ENCODE measurements at regions not wholly inside any gene's neighbourhood (a gene's known extent, or its start where the extent isn't known, plus 50 kb on each side); places are given as distances from the start of the nearest gene placed in this dataset.

DNA sequence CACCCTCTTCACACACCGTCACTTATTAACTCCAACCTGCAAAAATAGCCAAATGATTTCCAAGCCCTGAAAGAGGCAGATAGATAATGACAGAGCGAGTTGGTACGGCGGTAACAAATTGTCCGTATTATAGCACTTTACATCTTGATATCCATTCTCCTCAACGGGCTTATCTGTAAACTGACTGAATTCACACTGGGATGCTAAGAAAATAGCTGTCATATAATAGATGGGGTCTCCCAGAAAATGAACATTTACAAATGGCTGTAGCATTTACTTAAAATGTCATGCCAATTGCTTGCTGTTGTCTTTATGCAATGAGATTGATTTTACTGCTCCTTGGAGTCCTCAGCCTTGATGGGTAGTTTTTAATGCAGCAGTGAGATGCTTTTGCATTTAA lies 225.8 kb upstream of the SDK2 start:
- H3K9me3 ChIP-seq (ENCODE audit: low read length) = no peaks in the 10 kb centered on the region

GRCh38 chr17:73870473-73870872 lies 226.2 kb upstream of the SDK2 start:
- no peak overlapping the region for H2AFZ ChIP-seq (ENCODE audit: low read depth, low read length)
- H3K4me3 ChIP-seq (ENCODE audit: low read length) = no peak overlapping the region
- H3K9me3 ChIP-seq (ENCODE audit: low read length) = no peaks in the 10 kb centered on the region
- H3K36me3 ChIP-seq (ENCODE audit: insufficient read depth, low read length) = no peaks in the 10 kb centered on the region
- H3K4me1 ChIP-seq (ENCODE audit: insufficient read depth, low read length) = no peaks in the 10 kb centered on the region
- H3K27me3 ChIP-seq (ENCODE audit: insufficient read depth, low read length) = no peaks in the 10 kb centered on the region

More for the DNA sequence above, 225.8 kb upstream of the SDK2 start:
- Histone ChIP-seq H3K4me1 (ENCODE audit: insufficient read depth, low read length) (no peaks in the 10 kb centered on the region), H3K27me3 (ENCODE audit: insufficient read depth, low read length) (no peaks in the 10 kb centered on the region), H3K36me3 (ENCODE audit: insufficient read depth, low read length) (no peaks in the 10 kb centered on the region), H2AFZ (ENCODE audit: low read depth, low read length) (no peak overlapping the region), H3K4me3 (ENCODE audit: low read length) (no peak overlapping the region)

GRCh38 chr17:73872816-73873215 lies 228.6 kb upstream of the SDK2 start:
- Histone ChIP-seq H3K27me3 (ENCODE audit: insufficient read depth, low read length) (peaks cover 3% of the 10 kb centered on the region), H2AFZ (ENCODE audit: low read depth, low read length) (no peak overlapping the region), H3K36me3 (ENCODE audit: insufficient read depth, low read length) (no peaks in the 10 kb centered on the region), H3K4me3 (ENCODE audit: low read length) (no peak overlapping the region), H3K4me1 (ENCODE audit: insufficient read depth, low read length) (no peaks in the 10 kb centered on the region), H3K9me3 (ENCODE audit: low read length) (no peaks in the 10 kb centered on the region)

DNA sequence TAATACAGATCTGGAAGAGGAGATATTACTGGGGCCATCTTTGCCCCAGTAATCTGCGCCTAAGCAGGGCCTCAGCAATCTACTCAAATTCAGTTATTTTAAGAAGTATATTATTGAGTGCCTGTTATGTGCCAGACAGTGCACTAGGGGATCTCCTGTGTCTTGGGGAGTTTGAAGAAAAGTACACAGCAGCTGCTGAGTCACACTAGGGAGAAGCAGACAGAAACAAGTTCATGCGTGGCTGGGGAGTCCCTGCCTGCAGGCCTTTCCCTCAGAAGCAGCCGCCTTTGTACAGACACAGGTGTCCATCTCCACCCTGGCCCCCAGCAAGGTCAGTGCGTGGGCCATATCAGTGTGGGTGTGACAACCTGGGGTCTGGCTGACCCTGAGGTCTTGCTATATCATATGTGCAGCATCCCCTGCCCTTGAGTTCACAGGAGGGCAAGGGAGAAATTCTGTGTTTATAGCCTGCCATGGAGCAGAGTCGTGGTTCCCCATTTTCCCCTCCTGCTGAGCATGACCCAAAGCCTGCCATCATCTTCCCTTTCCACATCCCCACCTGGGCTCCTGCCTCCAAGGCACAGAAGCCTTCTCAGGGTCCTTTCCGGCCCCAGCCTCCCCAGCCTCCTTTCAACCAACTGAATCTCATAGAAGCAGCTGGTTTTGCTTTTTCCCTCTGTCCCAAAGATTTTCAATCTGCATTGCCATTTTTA lies 229.9 kb upstream of the SDK2 start:
- H2AFZ ChIP-seq (ENCODE audit: low read depth, low read length) = no peak overlapping the region
- peaks cover 7% of the 10 kb centered on the region for H3K27me3 ChIP-seq (ENCODE audit: insufficient read depth, low read length)

DNA sequence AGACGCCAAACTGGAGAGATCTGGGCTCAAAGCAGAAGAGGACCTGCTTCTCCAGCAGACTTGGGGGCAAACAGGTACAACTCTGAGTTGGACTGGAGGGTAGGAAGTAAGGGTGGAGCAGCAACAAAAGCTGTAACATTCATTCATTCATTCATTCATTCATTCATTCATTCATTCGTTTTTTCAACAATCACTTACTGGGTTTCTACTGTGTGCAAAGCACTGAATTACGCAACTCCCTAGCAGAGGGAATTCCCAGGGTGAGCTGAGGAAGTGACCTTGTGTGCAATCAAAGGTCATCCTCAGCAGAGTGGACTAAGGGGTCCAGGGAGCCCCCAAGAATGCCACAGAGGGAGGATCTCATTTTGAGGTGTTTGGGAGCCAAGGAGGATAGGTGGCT lies 231.1 kb upstream of the SDK2 start:
- H3K4me1 ChIP-seq (ENCODE audit: insufficient read depth, low read length) = no peaks in the 10 kb centered on the region
- no peak overlapping the region for H3K4me3 ChIP-seq (ENCODE audit: low read length)
- no peak overlapping the region for H2AFZ ChIP-seq (ENCODE audit: low read depth, low read length)
- no peaks in the 10 kb centered on the region for H3K9me3 ChIP-seq (ENCODE audit: low read length)
- H3K36me3 ChIP-seq (ENCODE audit: insufficient read depth, low read length) = no peaks in the 10 kb centered on the region
- peaks cover 12% of the 10 kb centered on the region for H3K27me3 ChIP-seq (ENCODE audit: insufficient read depth, low read length)

More for the DNA sequence above, 229.9 kb upstream of the SDK2 start:
- H3K4me3 ChIP-seq (ENCODE audit: low read length) = no peak overlapping the region
- no peaks in the 10 kb centered on the region for H3K4me1 ChIP-seq (ENCODE audit: insufficient read depth, low read length)
- H3K9me3 ChIP-seq (ENCODE audit: low read length) = no peaks in the 10 kb centered on the region
- H3K36me3 ChIP-seq (ENCODE audit: insufficient read depth, low read length) = no peaks in the 10 kb centered on the region

GRCh38 chr17:73877962-73878361 lies 233.7 kb upstream of the SDK2 start:
- H3K9me3 ChIP-seq (ENCODE audit: low read length) = no peaks in the 10 kb centered on the region
- H3K4me3 ChIP-seq (ENCODE audit: low read length) = no peak overlapping the region
- no peak overlapping the region for H2AFZ ChIP-seq (ENCODE audit: low read depth, low read length)
- H3K27me3 ChIP-seq (ENCODE audit: insufficient read depth, low read length) = peaks cover 14% of the 10 kb centered on the region
- H3K36me3 ChIP-seq (ENCODE audit: insufficient read depth, low read length) = no peaks in the 10 kb centered on the region
- no peaks in the 10 kb centered on the region for H3K4me1 ChIP-seq (ENCODE audit: insufficient read depth, low read length)

DNA sequence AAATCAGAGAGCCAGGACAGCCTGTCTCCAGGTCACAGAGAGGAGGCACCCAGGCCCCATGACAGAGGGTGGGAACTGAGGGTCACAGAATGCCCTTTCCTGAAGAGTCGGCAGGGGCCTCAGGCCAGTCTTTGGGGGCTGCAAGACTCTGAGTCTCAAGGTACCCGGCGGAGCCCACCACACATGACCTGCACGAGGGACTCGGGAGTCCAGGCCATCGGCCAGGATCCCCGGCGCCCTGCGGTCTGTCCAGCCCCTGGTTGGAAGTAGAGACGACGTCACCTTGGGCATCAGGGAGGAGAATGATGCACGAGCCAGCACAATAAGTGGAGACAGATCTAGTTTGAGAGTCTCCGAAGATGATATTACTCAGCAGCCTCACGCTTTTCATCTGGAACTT lies 234.7 kb upstream of the SDK2 start:
- no peak overlapping the region for H3K4me3 ChIP-seq (ENCODE audit: low read length)
- H3K9me3 ChIP-seq (ENCODE audit: low read length) = no peaks in the 10 kb centered on the region
- no peak overlapping the region for H2AFZ ChIP-seq (ENCODE audit: low read depth, low read length)
- H3K4me1 ChIP-seq (ENCODE audit: insufficient read depth, low read length) = no peaks in the 10 kb centered on the region
- H3K27me3 ChIP-seq (ENCODE audit: insufficient read depth, low read length) = peaks cover 14% of the 10 kb centered on the region
- no peaks in the 10 kb centered on the region for H3K36me3 ChIP-seq (ENCODE audit: insufficient read depth, low read length)

DNA sequence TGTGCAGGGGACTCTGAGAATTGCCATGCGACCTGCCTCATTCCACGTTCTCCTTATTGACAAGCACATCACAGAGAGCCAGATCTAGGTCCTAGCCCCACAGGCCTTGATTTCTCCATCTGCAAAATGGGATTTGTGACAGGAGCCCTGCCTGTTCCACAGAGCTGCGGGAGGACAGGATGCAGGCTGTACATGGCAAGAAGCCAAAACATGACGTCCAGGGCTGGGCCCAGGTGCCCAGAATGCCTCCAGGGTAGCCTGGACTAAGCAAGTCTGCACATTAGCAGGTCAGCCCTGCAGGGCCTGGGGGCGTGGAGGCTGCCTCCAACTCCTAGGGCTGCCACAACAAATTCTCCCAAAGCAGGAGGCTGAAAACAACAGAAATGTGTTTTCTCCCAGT lies 235.7 kb upstream of the SDK2 start:
- Histone ChIP-seq H3K27me3 (ENCODE audit: insufficient read depth, low read length) (peaks cover 14% of the 10 kb centered on the region), H3K36me3 (ENCODE audit: insufficient read depth, low read length) (no peaks in the 10 kb centered on the region), H2AFZ (ENCODE audit: low read depth, low read length) (no peak overlapping the region), H3K9me3 (ENCODE audit: low read length) (no peaks in the 10 kb centered on the region), H3K4me1 (ENCODE audit: insufficient read depth, low read length) (no peaks in the 10 kb centered on the region), H3K4me3 (ENCODE audit: low read length) (no peak overlapping the region)

- peaks cover 12% of the 10 kb centered on the region for H3K27me3 ChIP-seq (ENCODE audit: insufficient read depth, low read length)
- H2AFZ ChIP-seq (ENCODE audit: low read depth, low read length) = no peak overlapping the region
- no peaks in the 10 kb centered on the region for H3K9me3 ChIP-seq (ENCODE audit: low read length)
- no peaks in the 10 kb centered on the region for H3K36me3 ChIP-seq (ENCODE audit: insufficient read depth, low read length)
- H3K4me3 ChIP-seq (ENCODE audit: low read length) = no peak overlapping the region
- H3K4me1 ChIP-seq (ENCODE audit: insufficient read depth, low read length) = no peaks in the 10 kb centered on the region
Observed at GRCh38 chr17:73882590-73882989, 238.3 kb upstream of the SDK2 start.

DNA sequence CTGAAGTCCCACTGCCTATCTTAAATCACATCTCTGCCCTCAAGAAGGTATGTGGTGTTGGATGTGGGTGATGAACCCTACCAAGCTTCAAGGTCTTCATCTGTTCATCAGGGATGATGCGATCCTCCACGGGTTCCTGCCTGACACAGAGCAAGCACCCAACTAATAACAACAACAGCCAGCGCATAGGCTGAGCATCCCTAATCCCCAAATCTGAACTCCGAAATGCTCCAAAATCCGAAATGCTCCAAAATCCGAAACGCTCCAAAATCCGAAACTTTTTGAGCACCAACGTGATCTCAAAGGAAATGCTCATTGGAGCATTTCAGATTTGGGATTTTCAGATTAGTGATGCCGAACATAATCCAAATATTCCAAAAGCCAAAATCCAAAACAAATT lies 238.9 kb upstream of the SDK2 start:
- H3K27me3 ChIP-seq (ENCODE audit: insufficient read depth, low read length) = peaks cover 11% of the 10 kb centered on the region

DNA sequence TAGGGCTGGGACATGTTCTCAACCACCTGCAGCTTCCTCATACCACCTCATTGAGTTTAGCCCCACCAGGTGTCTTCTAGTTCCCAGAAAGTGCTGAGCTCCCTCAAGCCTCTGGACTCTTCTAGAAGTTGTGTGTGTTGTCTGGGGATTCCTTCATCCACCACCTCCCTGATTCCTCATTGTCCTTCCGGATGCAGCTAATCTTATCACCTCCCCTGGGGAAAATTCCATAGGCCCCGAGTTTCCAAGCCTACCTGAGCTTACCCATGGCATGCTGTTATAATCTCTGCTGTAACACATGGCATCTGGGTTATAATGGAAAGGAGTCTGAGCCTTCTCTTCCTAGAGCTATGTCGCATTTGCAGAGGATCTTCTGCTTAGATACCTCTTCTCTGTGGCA lies 243.5 kb upstream of the SDK2 start:
- Histone ChIP-seq H2AFZ (ENCODE audit: low read depth, low read length) (no peak overlapping the region), H3K4me3 (ENCODE audit: low read length) (no peak overlapping the region), H3K9me3 (ENCODE audit: low read length) (no peaks in the 10 kb centered on the region), H3K27me3 (ENCODE audit: insufficient read depth, low read length) (no peaks in the 10 kb centered on the region), H3K36me3 (ENCODE audit: insufficient read depth, low read length) (no peaks in the 10 kb centered on the region), H3K4me1 (ENCODE audit: insufficient read depth, low read length) (no peaks in the 10 kb centered on the region)

More for the DNA sequence above, 238.9 kb upstream of the SDK2 start:
- Histone ChIP-seq H3K36me3 (ENCODE audit: insufficient read depth, low read length) (no peaks in the 10 kb centered on the region), H2AFZ (ENCODE audit: low read depth, low read length) (no peak overlapping the region), H3K4me3 (ENCODE audit: low read length) (no peak overlapping the region), H3K4me1 (ENCODE audit: insufficient read depth, low read length) (no peaks in the 10 kb centered on the region), H3K9me3 (ENCODE audit: low read length) (no peaks in the 10 kb centered on the region)

DNA sequence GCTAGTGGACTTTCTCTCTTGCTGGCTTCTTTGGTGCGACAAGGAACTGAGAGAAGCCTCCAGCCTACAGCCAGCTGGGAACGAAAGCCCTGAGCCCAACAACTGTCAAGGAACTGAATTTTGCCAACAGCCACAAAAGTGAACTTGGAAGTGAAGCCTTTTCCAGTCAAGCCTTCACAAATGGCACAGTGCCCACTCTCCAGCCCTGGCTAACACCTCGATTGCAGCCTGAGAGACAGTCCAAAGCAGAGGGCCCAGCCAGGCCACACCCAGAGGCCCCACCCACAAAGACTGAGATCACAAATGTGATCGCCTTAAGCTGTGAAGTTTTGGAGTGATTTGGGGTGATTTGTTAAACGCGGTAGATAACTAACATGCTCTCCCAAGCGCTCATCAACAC lies 244.6 kb upstream of the SDK2 start:
- H3K4me3 ChIP-seq (ENCODE audit: low read length) = no peak overlapping the region
- no peak overlapping the region for H2AFZ ChIP-seq (ENCODE audit: low read depth, low read length)
- no peaks in the 10 kb centered on the region for H3K27me3 ChIP-seq (ENCODE audit: insufficient read depth, low read length)
- H3K36me3 ChIP-seq (ENCODE audit: insufficient read depth, low read length) = no peaks in the 10 kb centered on the region
- H3K9me3 ChIP-seq (ENCODE audit: low read length) = no peaks in the 10 kb centered on the region
- no peaks in the 10 kb centered on the region for H3K4me1 ChIP-seq (ENCODE audit: insufficient read depth, low read length)

GRCh38 chr17:73889439-73889838 lies 245.2 kb upstream of the SDK2 start:
- Histone ChIP-seq H3K9me3 (ENCODE audit: low read length) (no peaks in the 10 kb centered on the region), H3K27me3 (ENCODE audit: insufficient read depth, low read length) (no peaks in the 10 kb centered on the region), H2AFZ (ENCODE audit: low read depth, low read length) (no peak overlapping the region), H3K36me3 (ENCODE audit: insufficient read depth, low read length) (no peaks in the 10 kb centered on the region), H3K4me3 (ENCODE audit: low read length) (no peak overlapping the region), H3K4me1 (ENCODE audit: insufficient read depth, low read length) (no peaks in the 10 kb centered on the region)

- no peaks in the 10 kb centered on the region for H3K9me3 ChIP-seq (ENCODE audit: low read length)
- no peaks in the 10 kb centered on the region for H3K36me3 ChIP-seq (ENCODE audit: insufficient read depth, low read length)
- no peak overlapping the region for H3K4me3 ChIP-seq (ENCODE audit: low read length)
- H2AFZ ChIP-seq (ENCODE audit: low read depth, low read length) = no peak overlapping the region
- no peaks in the 10 kb centered on the region for H3K27me3 ChIP-seq (ENCODE audit: insufficient read depth, low read length)
- H3K4me1 ChIP-seq (ENCODE audit: insufficient read depth, low read length) = no peaks in the 10 kb centered on the region
Observed at GRCh38 chr17:73890831-73891405, 246.7 kb upstream of the SDK2 start.
